Skeletal muscle satellite cell (primary cell): ENCODE measurements at regions not wholly inside any gene's neighbourhood (a gene's known extent, or its start where the extent isn't known, plus 50 kb on each side); places are given as distances from the start of the nearest gene placed in this dataset.

ENCODE experiments used
- H3K27me3 ChIP-seq: 2 replicates; pipeline ENCODE4 v1.7.0; 2013; ENCODE audit warnings: low read length; ENCODE audit not compliant: control insufficient read depth, insufficient read depth
- H3K36me3 ChIP-seq: 2 replicates; pipeline ENCODE4 v1.7.0; 2013; ENCODE audit warnings: mild to moderate bottlenecking, control low read depth, low read length; ENCODE audit not compliant: insufficient read depth
- H3K4me1 ChIP-seq: 2 replicates; pipeline ENCODE4 v1.7.0; 2013; ENCODE audit warnings: low read length; ENCODE audit not compliant: control insufficient read depth, insufficient read depth
- H3K4me2 ChIP-seq: 2 replicates; pipeline ENCODE4 v1.7.0; 2013; ENCODE audit warnings: mild to moderate bottlenecking, low read length
- H3K4me3 ChIP-seq: 2 replicates; pipeline ENCODE4 v1.7.0; 2013; ENCODE audit warnings: low read length
- H3K9ac ChIP-seq: 2 replicates; pipeline ENCODE4 v1.7.0; 2013; ENCODE audit warnings: mild to moderate bottlenecking, low read depth, low read length, moderate library complexity
- H3K9me3 ChIP-seq: replicated peaks from 2 replicates; pipeline ENCODE4 v1.7.0; 2013; ENCODE audit warnings: mild to moderate bottlenecking, control low read depth, low read length

DNA sequence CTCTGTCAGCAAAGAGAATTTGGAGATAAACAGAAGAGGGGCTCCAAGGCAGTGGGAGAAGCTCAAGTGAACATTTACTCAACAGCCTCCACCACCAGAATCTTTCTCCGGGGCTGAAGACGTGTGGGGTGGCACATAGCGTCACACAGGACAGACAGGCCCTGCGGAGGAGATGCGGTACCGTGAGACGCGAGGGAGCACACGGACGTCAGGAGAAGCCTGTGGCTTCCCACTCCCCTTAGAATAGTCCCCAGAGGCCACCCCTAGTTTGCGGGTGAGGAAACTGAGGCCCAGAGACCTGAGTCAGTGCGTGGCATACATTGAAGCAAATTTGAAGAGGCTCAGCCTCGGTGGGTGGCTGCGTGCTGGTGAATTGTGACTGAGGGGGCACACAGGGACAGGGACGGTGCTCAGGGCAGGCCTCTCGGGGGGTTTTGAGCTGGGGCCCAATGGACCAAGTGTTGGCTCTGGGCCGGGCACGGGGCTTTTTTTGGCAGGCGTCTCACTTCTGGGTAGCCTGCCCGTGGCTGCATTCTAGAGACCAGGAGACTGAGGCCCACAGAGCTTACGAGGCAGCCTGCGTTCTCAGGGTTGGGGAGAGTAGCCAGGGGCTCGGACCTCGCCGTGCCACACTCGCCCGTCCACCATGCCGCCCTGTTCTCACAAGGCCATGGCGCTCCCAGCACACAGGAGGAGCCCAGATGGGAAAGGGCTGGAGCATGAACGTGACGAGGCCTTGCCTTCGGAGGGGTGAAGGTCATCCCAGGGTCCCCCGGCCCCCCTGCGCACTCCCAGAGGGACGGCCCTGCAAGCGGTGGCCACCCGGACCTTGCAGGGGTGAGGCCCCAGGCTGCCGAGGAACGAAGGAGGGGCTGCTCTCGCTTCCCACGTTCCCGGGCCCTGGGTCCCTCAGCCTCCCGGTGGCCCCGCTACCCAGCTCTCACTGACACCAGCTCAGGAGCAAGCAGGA lies 220.6 kb downstream of the C9orf50 start:
- Histone ChIP-seq H3K27me3 (peaks cover 19% of the 10 kb centered on the region), H3K4me2 (no peak overlapping the region), H3K4me1 (no peaks in the 10 kb centered on the region), H3K9me3 (no peaks in the 10 kb centered on the region), H3K4me3 (no peak overlapping the region), H3K9ac (no peak overlapping the region), H3K36me3 (no peaks in the 10 kb centered on the region)

DNA sequence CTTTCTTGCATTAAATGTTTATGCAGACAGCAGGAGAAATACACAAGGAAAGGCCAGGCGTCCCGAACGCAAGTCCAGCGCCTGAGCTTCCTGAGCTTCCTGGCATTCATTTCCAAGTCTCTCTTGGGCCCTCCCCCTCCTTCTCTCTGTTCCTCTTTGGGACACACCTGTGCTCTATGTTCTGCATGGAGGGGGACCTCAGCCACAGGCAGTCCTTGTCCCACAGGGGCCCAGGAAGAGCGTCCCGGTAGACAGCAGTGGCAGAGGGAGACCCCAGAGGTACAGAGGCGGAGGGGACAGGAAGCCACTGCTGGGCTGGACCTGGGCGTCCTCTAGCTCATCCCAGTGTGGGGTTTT lies 221.3 kb downstream of the C9orf50 start:
- no peak overlapping the region for H3K9ac ChIP-seq
- no peaks in the 10 kb centered on the region for H3K36me3 ChIP-seq
- H3K4me3 ChIP-seq, result no peak overlapping the region
- H3K4me1 ChIP-seq, result no peaks in the 10 kb centered on the region
- H3K4me2 ChIP-seq, result no peak overlapping the region
- H3K9me3 ChIP-seq, result no peaks in the 10 kb centered on the region
- H3K27me3 ChIP-seq, result peaks cover 21% of the 10 kb centered on the region

DNA sequence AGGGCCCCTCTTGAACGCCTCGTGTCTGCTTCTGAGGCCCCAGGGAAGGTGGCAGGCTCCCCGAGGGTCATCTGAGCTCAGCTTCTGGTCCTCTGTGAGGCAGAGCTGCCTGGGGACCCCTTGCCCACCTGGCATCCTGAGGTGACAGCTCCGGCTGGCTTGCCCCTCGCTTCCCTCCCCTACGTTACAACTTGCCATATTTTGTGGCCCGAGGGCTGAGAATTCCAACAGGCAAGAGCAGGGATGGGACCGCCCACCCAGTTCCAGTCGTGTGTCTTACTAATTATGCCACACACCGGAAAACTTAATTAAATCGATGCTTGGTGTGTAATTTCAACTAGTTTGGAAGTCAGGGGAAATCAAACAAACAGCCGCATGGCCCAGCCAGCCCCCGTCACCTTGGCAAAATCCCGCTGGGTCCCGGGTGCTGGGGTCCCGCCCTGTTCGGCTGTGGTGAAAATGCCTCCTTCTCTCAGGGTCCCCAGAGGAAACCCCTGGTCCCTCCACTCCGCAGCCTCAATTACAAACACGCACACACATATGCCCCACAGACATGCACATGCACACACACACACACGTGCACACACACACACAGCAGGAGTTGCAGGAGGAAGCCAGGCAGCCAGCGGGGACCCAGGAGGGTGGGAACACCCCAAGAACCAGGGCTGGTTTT lies 221.0 kb upstream of the IER5L start:
- no peak overlapping the region for H3K4me2 ChIP-seq
- H3K9me3 ChIP-seq, result no peaks in the 10 kb centered on the region
- no peak overlapping the region for H3K4me3 ChIP-seq
- H3K4me1 ChIP-seq, result no peaks in the 10 kb centered on the region
- no peaks in the 10 kb centered on the region for H3K36me3 ChIP-seq
- peaks cover 19% of the 10 kb centered on the region for H3K27me3 ChIP-seq
- H3K9ac ChIP-seq, result no peak overlapping the region

DNA sequence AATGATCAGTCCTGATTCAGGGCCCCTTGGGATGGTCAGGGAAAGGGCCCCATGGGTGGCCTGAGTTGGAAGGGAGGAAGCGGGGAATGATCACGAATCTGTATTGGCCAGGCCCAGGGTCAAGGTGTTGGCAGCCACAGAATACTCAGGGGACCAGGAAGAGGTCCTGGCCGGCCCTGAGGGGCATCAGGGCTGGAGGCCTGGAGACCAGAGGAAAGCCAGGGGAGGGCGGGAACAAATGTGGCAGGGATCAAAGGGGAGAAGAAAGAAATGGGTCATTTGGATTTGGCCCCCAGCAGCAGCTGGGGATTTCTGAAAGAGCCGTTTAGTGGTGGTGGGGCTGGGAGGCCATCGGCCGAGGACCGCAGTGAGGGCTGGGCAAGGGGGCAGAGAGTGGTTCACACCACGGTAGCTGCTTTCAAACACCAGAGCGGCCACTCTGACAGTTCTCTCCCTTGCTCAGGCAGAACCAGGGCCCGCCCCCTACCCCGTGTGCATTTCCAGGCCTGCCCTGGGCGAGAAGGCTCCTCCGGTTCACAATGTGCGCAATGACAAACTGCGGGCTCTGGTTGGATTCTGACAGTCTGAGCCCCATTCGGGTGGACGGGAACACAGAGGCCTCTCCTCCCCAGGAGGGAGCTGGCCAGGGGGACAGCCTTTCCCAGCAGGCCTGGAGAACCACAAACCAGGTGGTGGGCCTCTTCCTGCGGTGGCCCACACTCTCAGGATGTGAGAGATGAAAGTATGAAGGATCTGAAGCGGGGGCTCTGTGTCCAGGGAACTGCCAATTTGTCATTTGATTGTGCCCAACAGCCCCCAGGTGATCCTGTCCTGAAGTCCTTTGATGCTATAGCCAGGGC lies 220.3 kb upstream of the IER5L start:
- H3K9ac ChIP-seq, result no peak overlapping the region
- H3K4me3 ChIP-seq, result no peak overlapping the region
- no peak overlapping the region for H3K4me2 ChIP-seq
- H3K27me3 ChIP-seq, result peaks cover 17% of the 10 kb centered on the region
- H3K36me3 ChIP-seq, result no peaks in the 10 kb centered on the region
- no peaks in the 10 kb centered on the region for H3K4me1 ChIP-seq
- H3K9me3 ChIP-seq, result no peaks in the 10 kb centered on the region

DNA sequence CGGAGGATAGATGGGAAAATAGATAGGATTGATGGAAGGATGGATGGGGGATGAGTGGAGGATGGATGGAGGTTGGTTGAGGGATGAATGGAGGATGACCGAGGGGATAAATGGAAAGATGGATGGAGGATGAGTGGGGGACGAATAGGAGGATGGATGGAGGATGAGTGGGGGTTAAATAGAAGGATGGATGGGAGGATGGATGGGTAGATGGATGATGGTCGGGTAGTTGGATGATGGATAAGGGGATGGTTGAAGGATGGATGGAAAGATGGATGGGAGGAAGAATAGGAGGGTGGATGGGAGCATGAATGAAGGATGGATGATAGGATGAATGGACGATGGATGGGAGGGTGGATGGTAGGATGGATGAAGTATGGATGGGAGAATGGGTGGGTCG lies 219.3 kb upstream of the IER5L start:
- no peak overlapping the region for H3K4me2 ChIP-seq
- no peak overlapping the region for H3K9ac ChIP-seq
- H3K9me3 ChIP-seq, result no peaks in the 10 kb centered on the region
- H3K4me3 ChIP-seq, result no peak overlapping the region
- H3K4me1 ChIP-seq, result no peaks in the 10 kb centered on the region
- H3K36me3 ChIP-seq, result no peaks in the 10 kb centered on the region
- H3K27me3 ChIP-seq, result peaks cover 17% of the 10 kb centered on the region

DNA sequence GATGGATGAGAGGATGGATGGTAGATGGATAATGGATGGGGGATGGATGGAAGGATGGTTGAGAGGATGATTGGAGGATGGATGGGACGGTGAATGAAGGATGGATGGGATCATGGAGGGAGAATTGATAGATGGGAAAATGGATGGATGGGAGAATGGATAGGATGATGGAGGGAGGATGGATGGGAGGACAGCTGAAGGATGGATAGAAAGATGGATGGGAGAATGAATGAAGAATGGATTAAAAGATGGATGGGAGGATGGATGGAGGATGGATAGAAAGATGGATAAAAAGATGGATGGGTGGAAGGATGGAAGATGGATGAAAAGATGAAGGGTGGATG lies 218.3 kb upstream of the IER5L start:
- no peak overlapping the region for H3K4me2 ChIP-seq
- no peaks in the 10 kb centered on the region for H3K4me1 ChIP-seq
- H3K27me3 ChIP-seq, result peaks cover 18% of the 10 kb centered on the region
- H3K9me3 ChIP-seq, result no peaks in the 10 kb centered on the region
- H3K4me3 ChIP-seq, result no peak overlapping the region
- H3K9ac ChIP-seq, result no peak overlapping the region
- no peaks in the 10 kb centered on the region for H3K36me3 ChIP-seq

DNA sequence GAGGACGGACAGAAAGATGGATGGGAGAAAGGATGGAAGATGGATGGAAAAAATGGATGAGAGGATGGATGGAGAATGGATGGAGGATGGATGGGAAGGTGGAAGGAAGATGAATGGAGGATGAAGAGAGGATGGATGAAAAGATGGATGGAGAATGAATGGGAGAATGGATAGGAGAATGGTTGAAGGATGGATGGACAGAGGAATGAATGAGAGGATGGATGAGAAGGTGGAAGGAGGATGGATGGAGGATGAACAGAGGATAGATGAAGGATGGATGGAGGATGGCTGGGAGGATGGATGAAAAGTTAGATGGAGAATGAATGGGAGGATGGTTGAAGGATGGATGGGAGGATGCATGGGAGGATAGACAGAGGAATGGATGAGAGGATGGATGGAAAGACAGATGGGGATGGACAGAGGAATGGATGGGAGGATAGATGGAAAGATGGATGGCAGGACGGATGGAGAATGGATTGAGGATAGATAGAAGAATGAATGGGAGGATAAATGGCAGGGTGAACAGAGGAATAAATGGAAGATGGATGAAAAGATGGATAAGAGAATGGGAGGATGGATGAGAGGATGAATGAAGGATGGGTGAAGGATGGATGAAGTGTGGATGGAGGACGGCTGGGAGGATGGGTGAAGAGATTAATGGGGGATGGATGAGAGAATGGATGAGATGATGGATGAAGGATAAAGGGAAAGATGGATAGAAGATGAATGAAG lies 217.7 kb upstream of the IER5L start:
- Histone ChIP-seq H3K4me3 (no peak overlapping the region), H3K4me2 (no peak overlapping the region), H3K9me3 (no peaks in the 10 kb centered on the region), H3K27me3 (peaks cover 23% of the 10 kb centered on the region), H3K36me3 (no peaks in the 10 kb centered on the region), H3K4me1 (no peaks in the 10 kb centered on the region), H3K9ac (no peak overlapping the region)

DNA sequence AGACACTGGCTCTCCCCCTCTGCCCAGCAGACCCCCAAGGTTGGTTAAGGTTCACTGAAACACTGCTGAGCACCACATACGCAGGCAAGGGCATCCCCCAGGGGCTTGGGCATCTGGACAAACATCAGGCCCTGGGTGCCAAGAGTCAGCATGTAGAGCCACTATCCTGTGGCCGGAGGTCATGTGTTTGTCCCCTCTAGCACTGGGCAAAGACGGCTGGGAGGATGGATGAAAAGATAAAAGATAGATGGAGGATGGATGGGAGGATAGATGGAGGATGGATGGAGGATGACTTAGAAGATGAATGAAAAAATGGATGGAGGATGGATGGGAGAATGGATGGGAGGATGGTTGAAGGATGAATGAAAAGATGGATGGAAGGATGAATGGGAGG lies 216.8 kb upstream of the IER5L start:
- H3K4me1 ChIP-seq, result no peaks in the 10 kb centered on the region

DNA sequence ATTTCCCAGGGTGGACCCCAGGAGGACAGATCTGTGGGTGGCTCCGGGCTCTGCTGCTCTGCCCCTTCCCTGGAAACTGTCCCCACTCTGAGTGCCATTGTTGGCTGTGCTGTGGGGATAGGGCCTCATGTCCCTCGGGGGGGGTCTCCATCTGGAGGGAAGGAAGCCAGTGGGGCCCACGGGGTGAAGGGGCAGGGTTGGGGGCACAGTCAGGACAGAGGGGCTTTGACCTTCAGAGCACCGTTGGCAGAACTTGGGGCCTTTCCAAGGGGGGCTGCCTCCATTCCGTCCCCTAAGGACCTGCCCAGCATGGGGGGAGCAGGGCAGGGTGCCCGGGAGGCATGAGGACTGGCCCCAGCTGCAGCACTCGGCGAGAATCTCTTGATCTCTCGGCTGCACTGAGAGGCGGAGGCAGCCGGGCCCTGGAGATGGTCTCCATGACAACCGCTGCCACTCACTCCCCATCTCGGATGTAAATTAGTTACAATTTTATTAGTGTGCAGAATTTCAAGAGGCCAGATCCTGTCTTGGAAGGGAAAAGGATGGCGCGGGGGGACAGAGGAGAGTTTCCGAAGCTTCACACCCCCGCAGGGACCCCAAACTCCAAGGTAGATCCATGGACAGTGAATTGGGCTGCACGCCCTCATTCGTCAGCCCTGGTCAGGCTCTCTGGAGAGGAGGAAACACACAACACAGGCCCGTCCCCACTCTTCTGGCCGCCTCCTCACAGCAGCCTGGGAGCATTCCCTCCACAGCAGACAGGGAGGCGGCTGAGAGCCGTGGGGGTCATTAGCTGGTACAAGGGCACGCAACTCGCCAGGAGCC lies 216.2 kb upstream of the IER5L start:
- Histone ChIP-seq H3K4me3 (no peak overlapping the region), H3K27me3 (peaks cover 23% of the 10 kb centered on the region), H3K4me1 (no peaks in the 10 kb centered on the region), H3K4me2 (no peak overlapping the region), H3K36me3 (no peaks in the 10 kb centered on the region), H3K9ac (no peak overlapping the region), H3K9me3 (no peaks in the 10 kb centered on the region)

More for the DNA sequence above, 216.8 kb upstream of the IER5L start:
- Histone ChIP-seq H3K4me3 (no peak overlapping the region), H3K9me3 (no peaks in the 10 kb centered on the region), H3K27me3 (peaks cover 23% of the 10 kb centered on the region), H3K9ac (no peak overlapping the region), H3K4me2 (no peak overlapping the region), H3K36me3 (no peaks in the 10 kb centered on the region)

DNA sequence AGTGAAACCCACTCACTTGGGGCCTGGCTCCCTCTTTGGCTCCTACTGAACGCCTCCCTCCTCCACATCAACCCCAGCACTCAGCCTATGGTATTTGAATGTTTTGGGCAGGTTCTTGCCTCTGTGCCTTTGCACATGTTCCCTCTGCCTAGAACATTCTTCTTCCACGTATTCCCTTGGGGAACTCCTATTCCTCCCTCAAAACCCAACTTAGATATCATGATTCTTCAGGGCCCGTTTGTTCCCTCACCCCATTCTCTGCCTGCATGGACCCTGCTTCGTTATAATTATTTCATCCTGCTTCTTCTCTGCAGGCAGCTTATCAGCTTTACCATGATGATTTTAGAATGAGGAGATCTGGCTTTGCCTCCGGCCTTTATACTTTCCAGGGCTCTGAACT lies 215.0 kb upstream of the IER5L start:
- Histone ChIP-seq H3K36me3 (no peaks in the 10 kb centered on the region), H3K27me3 (peaks cover 26% of the 10 kb centered on the region), H3K4me2 (no peak overlapping the region), H3K4me3 (no peak overlapping the region), H3K4me1 (no peaks in the 10 kb centered on the region), H3K9me3 (no peaks in the 10 kb centered on the region), H3K9ac (no peak overlapping the region)
